ENCODE measurements at regions not wholly inside any gene's neighbourhood (a gene's known extent, or its start where the extent isn't known, plus 50 kb on each side); places are given as distances from the start of the nearest gene placed in this dataset.

- intact Hi-C loops (cut with micrococcal nuclease) = loop anchor here (10.0 kb wide), 1 partner anchor 62 kb away; no protein-coding TSS in a partner anchor
- 0% methylated on average over 2 of the region's 2 CpGs for WGBS (ENCODE audit: insufficient coverage, low coverage, missing lambda C conversion rate)
- TF ChIP-seq ZNF830 (CRISPR knock-in tag; IDR thresholded peaks at IDR 0.05) (no peak), TARDBP (IDR thresholded peaks at IDR 0.05) (no peak), SREBF1 (IDR thresholded peaks at IDR 0.05; ENCODE audit: borderline replicate concordance, low read depth, low read length) (no peak), MAFF (IDR thresholded peaks at IDR 0.05; ENCODE audit: low read length) (no peak), HES1 (IDR thresholded peaks at IDR 0.05; ENCODE audit: low read depth) (no peak), PKNOX1 (IDR thresholded peaks at IDR 0.05) (no peak), ELF2 (CRISPR knock-in tag; IDR thresholded peaks at IDR 0.05) (no peak), TRIM24 (IDR thresholded peaks at IDR 0.05) (no peak), PCBP1 (IDR thresholded peaks at IDR 0.05; ENCODE audit: low read depth, low read length, poor library complexity, severe bottlenecking) (no peak), ZNF764 (CRISPR knock-in tag; IDR thresholded peaks at IDR 0.05; ENCODE audit: low read depth) (no peak), SP2 (IDR thresholded peaks at IDR 0.05; ENCODE audit: extremely low read depth, low read depth, low read length, poor library complexity, severe bottlenecking) (no peak), ZFPM2 (CRISPR knock-in tag; IDR thresholded peaks at IDR 0.05) (no peak)
- TF ChIP-seq, protein P1, sequence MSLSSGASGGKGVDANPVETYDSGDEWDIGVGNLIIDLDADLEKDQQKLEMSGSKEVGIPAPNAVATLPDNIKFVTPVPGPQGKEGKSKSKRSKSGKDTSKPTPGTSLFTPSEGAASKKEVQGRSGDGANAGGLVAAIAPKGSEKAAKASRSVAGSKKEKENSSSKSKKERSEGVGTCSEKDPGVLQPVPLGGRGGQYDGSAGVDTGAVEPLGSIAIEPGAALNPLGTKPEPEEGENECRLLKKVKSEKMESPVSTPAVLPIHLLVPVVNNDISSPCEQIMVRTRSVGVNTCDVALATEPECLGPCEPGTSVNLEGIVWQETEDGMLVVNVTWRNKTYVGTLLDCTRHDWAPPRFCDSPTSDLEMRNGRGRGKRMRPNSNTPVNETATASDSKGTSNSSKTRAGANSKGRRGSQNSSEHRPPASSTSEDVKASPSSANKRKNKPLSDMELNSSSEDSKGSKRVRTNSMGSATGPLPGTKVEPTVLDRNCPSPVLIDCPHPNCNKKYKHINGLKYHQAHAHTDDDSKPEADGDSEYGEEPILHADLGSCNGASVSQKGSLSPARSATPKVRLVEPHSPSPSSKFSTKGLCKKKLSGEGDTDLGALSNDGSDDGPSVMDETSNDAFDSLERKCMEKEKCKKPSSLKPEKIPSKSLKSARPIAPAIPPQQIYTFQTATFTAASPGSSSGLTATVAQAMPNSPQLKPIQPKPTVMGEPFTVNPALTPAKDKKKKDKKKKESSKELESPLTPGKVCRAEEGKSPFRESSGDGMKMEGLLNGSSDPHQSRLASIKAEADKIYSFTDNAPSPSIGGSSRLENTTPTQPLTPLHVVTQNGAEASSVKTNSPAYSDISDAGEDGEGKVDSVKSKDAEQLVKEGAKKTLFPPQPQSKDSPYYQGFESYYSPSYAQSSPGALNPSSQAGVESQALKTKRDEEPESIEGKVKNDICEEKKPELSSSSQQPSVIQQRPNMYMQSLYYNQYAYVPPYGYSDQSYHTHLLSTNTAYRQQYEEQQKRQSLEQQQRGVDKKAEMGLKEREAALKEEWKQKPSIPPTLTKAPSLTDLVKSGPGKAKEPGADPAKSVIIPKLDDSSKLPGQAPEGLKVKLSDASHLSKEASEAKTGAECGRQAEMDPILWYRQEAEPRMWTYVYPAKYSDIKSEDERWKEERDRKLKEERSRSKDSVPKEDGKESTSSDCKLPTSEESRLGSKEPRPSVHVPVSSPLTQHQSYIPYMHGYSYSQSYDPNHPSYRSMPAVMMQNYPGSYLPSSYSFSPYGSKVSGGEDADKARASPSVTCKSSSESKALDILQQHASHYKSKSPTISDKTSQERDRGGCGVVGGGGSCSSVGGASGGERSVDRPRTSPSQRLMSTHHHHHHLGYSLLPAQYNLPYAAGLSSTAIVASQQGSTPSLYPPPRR (CRISPR knock-in tag; IDR thresholded peaks at IDR 0.05; ENCODE audit: borderline replicate concordance) = no peak
- TF ChIP-seq, protein P2, sequence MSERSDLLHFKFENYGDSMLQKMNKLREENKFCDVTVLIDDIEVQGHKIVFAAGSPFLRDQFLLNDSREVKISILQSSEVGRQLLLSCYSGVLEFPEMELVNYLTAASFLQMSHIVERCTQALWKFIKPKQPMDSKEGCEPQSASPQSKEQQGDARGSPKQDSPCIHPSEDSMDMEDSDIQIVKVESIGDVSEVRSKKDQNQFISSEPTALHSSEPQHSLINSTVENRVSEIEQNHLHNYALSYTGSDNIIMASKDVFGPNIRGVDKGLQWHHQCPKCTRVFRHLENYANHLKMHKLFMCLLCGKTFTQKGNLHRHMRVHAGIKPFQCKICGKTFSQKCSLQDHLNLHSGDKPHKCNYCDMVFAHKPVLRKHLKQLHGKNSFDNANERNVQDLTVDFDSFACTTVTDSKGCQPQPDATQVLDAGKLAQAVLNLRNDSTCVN (CRISPR knock-in tag; IDR thresholded peaks at IDR 0.05) = no peak
- TF ChIP-seq, protein P3, sequence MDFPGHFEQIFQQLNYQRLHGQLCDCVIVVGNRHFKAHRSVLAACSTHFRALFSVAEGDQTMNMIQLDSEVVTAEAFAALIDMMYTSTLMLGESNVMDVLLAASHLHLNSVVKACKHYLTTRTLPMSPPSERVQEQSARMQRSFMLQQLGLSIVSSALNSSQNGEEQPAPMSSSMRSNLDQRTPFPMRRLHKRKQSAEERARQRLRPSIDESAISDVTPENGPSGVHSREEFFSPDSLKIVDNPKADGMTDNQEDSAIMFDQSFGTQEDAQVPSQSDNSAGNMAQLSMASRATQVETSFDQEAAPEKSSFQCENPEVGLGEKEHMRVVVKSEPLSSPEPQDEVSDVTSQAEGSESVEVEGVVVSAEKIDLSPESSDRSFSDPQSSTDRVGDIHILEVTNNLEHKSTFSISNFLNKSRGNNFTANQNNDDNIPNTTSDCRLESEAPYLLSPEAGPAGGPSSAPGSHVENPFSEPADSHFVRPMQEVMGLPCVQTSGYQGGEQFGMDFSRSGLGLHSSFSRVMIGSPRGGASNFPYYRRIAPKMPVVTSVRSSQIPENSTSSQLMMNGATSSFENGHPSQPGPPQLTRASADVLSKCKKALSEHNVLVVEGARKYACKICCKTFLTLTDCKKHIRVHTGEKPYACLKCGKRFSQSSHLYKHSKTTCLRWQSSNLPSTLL (IDR thresholded peaks at IDR 0.05) = no peak
These were observed 568.1 kb upstream of the LINC00305 start for GRCh38 chr18:64717026-64717425.

More at GRCh38 chr18:64717026-64717425, 568.1 kb upstream of the LINC00305 start:
- in situ Hi-C loops (cut with MboI) = no loop called here
- Histone ChIP-seq H3K36me3 (ENCODE audit: control insufficient read depth, insufficient read depth, low read length) (no peaks in the 10 kb centered on the region), H4K20me1 (replicated peaks; ENCODE audit: control insufficient read depth, insufficient read depth, low read length) (no peaks in the 10 kb centered on the region), H3K4me1 (replicated peaks in 1 of 2; ENCODE audit: control insufficient read depth in 2 of 2, insufficient read depth in 2 of 2, low read length in 2 of 2) (no peaks in the 10 kb centered on the region), H3K27ac (ENCODE audit: extremely low read depth, low read depth, low read length) (no peak overlapping the region), H3K9me3 (replicated peaks; ENCODE audit: control insufficient read depth, insufficient read depth, low read depth, low read length) (no peaks in the 10 kb centered on the region), H3K9ac (ENCODE audit: insufficient read depth in 1 of 2, low read depth in 2 of 2, low read length in 2 of 2) (no peak overlapping the region), H3K79me2 (ENCODE audit: control insufficient read depth, insufficient read depth, low read length) (no peaks in the 10 kb centered on the region), H3K9me1 (ENCODE audit: control insufficient read depth, insufficient read depth, low read length) (no peaks in the 10 kb centered on the region), H3K27me3 (ENCODE audit: control insufficient read depth in 2 of 2, insufficient read depth in 2 of 2, low read length in 2 of 2) (no peaks in the 10 kb centered on the region), H3K4me2 (ENCODE audit: insufficient read depth, low read length) (no peak overlapping the region), H3K4me3 (no peak overlapping the region), H2AFZ (ENCODE audit: low read depth, low read length) (no peak overlapping the region)
- DNase-seq (ENCODE audit: extremely low read depth in 1 of 4, low spot score in 3 of 4) (no peak), ATAC-seq (no peak), FAIRE-seq (no peak)
- POLR2A ChIA-PET = no interaction called here
- CTCF ChIA-PET (ENCODE audit: low intra/inter-chr PET ratio) = no interaction called here
- no TSS peak for BruUV-seq (replicated peaks)

Measured in K562 (cell line).